Spleen (tissue), 11 donors: ENCODE measurements at regions not wholly inside any gene's neighbourhood (a gene's known extent, or its start where the extent isn't known, plus 50 kb on each side); places are given as distances from the start of the nearest gene placed in this dataset.

Experiments used
- DNase-seq: peaks from one replicate; pipeline ENCODE4 v3.0.0-alpha.2; 2020
- H3K27ac ChIP-seq, 8 donors: fragments of 200-600 bp; sonication (generic) in 7 of 8; 1 replicate in 4 of 8; 2 replicates in 4 of 8; pipeline versions ENCODE4 v1.5.0 to v1.8.0; 2016 to 2021; ENCODE audit warnings: inconsistent platforms in 4 of 8, mild to moderate bottlenecking in 4 of 8, moderate library complexity in 1 of 8
- H3K27me3 ChIP-seq, 7 donors: fragments of 200-600 bp; sonication (generic) in 6 of 7; replicated peaks in 1 of 7; 1 replicate in 4 of 7; 2 replicates in 3 of 7; pipeline versions ENCODE4 v1.5.0 to v1.8.0; 2016 to 2021; ENCODE audit warnings: inconsistent platforms in 3 of 7, mild to moderate bottlenecking in 1 of 7
- H3K36me3 ChIP-seq, 6 donors: fragments of 200-600 bp; sonication (generic) in 5 of 6; 1 replicate in 4 of 6; 2 replicates in 2 of 6; pipeline versions ENCODE4 v1.5.0 to v1.8.0; 2016 to 2021; ENCODE audit warnings: inconsistent platforms in 2 of 6
- H3K4me1 ChIP-seq, 6 donors: fragments of 200-600 bp; sonication (generic) in 5 of 6; 1 replicate in 3 of 6; 2 replicates in 3 of 6; pipeline versions ENCODE4 v1.5.0 to v1.8.0; 2016 to 2021; ENCODE audit warnings: inconsistent platforms in 3 of 6
- H3K4me3 ChIP-seq, 8 donors: fragments of 200-600 bp; sonication (generic) in 7 of 8; 1 replicate in 4 of 8; 2 replicates in 4 of 8; pipeline versions ENCODE4 v1.5.0 to v1.8.0; 2016 to 2021; ENCODE audit warnings: inconsistent platforms in 4 of 8, mild to moderate bottlenecking in 4 of 8, moderate library complexity in 2 of 8
- H3K9me3 ChIP-seq, 8 donors: fragments of 200-600 bp; sonication (generic) in 7 of 8; 1 replicate in 4 of 8; 2 replicates in 4 of 8; pipeline versions ENCODE4 v1.5.0 to v1.8.0; 2016 to 2021; ENCODE audit warnings: inconsistent platforms in 4 of 8
- POLR2A ChIP-seq, 3 donors: fragments of 450-650 bp; IDR thresholded peaks; one replicate each; pipeline ENCODE4 v1.5.1; 2017; ENCODE audit warnings: antibody characterized with exemption in 3 of 3, mild to moderate bottlenecking in 1 of 3
- POLR2AphosphoS5 ChIP-seq, 3 donors: sonication (generic); formaldehyde crosslinking; IDR thresholded peaks; one replicate each; pipeline ENCODE4 v1.5.1; 2017; ENCODE audit warnings: antibody characterized with exemption in 3 of 3
- WGBS, 5 donors: extraction: QIAGEN DNeasy Blood & Tissue Kit in 3 of 5; methylation state at CpG; one replicate each; pipeline versions ENCODE4 v1.1.5 to v1.1.7; 2013 to 2018; 5-methylcytosine and 5-hydroxymethylcytosine counted together
- intact Hi-C: fragments of 100-400 bp; cut with DNase I; formaldehyde crosslinking; loops from one replicate; pipeline ENCODE4 v1.15.0; 2023; ENCODE audit warnings: low total_unique reads
- TF ChIP-seq, protein P1 (sequence below), 11 experiments: fragments of 200-600 bp in 7 of 11; fragments of 450-650 bp in 4 of 11; sonication (generic) in 4 of 11; IDR thresholded peaks in 8 of 11; conservative IDR thresholded peaks in 3 of 11; 1 replicate in 7 of 11; 2 replicates in 4 of 11; pipeline versions ENCODE4 v1.4.0 to v1.8.0; 2016 to 2021; ENCODE audit warnings: antibody characterized with exemption in 11 of 11, inconsistent platforms in 4 of 11, mild to moderate bottlenecking in 1 of 11
- donor health status: healthy with polysubstance abuse.
- donor health status: DM: no; HTN: no; CAD: no; lungs with moderate emphysema.
- donor health status: DM: no; HTN: no; CAD: no.
- donor health status: Bipolar disorder and iron deficiency.
- donor health status: healthy.
- donor health status: DM: no; HTN: no; CAD: no.
- donor health status: DM: yes; HTN: yes; CAD: no.

DNA sequence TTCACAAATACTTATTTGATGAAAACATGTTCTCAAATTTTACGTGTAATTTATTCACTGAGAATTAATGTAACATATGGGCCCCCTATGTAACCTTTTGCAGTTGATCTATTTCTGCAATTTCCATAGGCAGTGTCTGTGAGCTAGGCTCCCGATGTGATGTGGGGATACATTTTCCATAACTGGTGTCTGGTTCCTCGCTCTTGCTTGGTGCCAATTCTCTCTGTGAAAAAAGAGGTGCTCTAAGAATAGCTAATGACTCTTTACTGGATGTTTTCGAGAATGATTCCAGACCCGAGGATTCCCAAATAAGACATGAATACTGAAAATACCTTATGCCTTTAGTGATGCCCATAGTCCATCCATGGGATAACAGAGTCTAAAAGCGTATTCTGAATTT, 286.7 kb upstream of the FZD8 start:
- Histone ChIP-seq H3K27ac (no peak overlapping the region), H3K36me3 (no peaks in the 10 kb centered on the region), H3K4me1 (no peaks in the 10 kb centered on the region), H3K4me3 (no peak overlapping the region), H3K27me3 (no peaks in the 10 kb centered on the region), H3K9me3 (peaks cover 0 to 3% (median 0%) of the 10 kb centered on the region in 8 donors)
- intact Hi-C loops, result no loop called here
- 80 to 88% (median 85%) methylated on average over 6 of the region's 6 CpGs for WGBS, 5 donors
- DNase-seq, result no peak
- TF ChIP-seq, protein P1, sequence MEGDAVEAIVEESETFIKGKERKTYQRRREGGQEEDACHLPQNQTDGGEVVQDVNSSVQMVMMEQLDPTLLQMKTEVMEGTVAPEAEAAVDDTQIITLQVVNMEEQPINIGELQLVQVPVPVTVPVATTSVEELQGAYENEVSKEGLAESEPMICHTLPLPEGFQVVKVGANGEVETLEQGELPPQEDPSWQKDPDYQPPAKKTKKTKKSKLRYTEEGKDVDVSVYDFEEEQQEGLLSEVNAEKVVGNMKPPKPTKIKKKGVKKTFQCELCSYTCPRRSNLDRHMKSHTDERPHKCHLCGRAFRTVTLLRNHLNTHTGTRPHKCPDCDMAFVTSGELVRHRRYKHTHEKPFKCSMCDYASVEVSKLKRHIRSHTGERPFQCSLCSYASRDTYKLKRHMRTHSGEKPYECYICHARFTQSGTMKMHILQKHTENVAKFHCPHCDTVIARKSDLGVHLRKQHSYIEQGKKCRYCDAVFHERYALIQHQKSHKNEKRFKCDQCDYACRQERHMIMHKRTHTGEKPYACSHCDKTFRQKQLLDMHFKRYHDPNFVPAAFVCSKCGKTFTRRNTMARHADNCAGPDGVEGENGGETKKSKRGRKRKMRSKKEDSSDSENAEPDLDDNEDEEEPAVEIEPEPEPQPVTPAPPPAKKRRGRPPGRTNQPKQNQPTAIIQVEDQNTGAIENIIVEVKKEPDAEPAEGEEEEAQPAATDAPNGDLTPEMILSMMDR (IDR thresholded peaks at IDR 0.05 in 8 of 11, conservative IDR thresholded peaks at IDR 0.05 in 3 of 11), result no peak
- TF ChIP-seq POLR2A (IDR thresholded peaks at IDR 0.05) (no peak), POLR2AphosphoS5 (IDR thresholded peaks at IDR 0.05) (no peak)

DNA sequence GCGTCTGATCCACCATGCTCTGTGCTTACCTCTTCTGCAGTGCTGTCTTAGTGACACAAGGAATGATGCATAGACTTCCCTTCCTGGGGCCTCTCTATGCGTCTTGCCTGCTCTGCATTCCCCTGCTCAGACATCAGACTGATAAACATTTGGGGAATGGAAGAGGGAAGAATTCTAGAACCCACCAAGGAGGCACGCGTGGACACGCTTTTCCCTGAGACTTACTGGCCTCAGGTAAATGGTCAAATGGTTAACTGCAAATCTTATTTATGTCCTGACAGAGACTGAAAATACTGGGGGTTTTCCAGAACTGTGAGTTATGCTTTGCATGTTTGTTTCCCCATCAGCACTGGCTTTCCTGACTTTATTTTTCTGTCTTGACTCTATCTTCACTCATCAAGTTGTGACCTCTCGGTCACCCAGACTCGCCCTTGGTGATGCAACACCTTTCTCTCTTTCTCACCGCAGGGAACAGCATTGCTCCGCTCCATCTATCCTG, 285.9 kb upstream of the FZD8 start:
- DNase-seq, result no peak
- WGBS, 5 donors, result 88 to 96% (median 91%) methylated on average over 9 of the region's 9 CpGs
- H3K27me3 ChIP-seq, result no peaks in the 10 kb centered on the region
- intact Hi-C loops, result no loop called here
- H3K4me3 ChIP-seq, result no peak overlapping the region
- H3K27ac ChIP-seq, result no peak overlapping the region
- H3K9me3 ChIP-seq, result peaks cover 0 to 3% (median 0%) of the 10 kb centered on the region in 8 donors
- H3K4me1 ChIP-seq, result no peaks in the 10 kb centered on the region
- TF ChIP-seq POLR2AphosphoS5 (IDR thresholded peaks at IDR 0.05) (no peak), POLR2A (IDR thresholded peaks at IDR 0.05) (no peak)
- TF ChIP-seq, protein P1 (IDR thresholded peaks at IDR 0.05 in 8 of 11, conservative IDR thresholded peaks at IDR 0.05 in 3 of 11), result no peak
- no peaks in the 10 kb centered on the region for H3K36me3 ChIP-seq

DNA sequence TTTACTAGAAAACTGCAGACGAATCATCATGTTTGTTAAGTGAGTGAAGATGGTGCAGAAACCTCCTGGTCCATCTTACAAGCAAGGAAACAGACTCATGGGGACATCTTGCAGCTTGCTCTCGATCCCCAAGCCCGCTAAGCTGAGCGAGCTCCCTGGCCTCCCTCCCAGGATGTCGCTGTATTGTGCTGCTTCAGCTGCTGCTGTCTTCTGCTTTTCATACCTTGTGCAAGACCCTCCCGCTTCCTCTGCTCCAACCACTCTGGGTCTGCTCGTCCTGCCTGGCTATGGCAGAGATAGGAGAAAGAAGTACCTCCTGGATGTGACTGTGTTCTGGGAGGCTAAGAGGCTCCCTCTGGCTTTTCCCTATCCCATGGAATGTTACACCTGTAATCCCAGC, 285.2 kb upstream of the FZD8 start:
- TF ChIP-seq, protein P1 (IDR thresholded peaks at IDR 0.05 in 8 of 11, conservative IDR thresholded peaks at IDR 0.05 in 3 of 11), result no peak
- TF ChIP-seq POLR2A (IDR thresholded peaks at IDR 0.05) (no peak), POLR2AphosphoS5 (IDR thresholded peaks at IDR 0.05) (no peak)
- Histone ChIP-seq H3K9me3 (peaks cover 0 to 3% (median 0%) of the 10 kb centered on the region in 8 donors), H3K4me1 (no peaks in the 10 kb centered on the region), H3K27ac (no peak overlapping the region), H3K36me3 (no peaks in the 10 kb centered on the region), H3K4me3 (no peak overlapping the region), H3K27me3 (no peaks in the 10 kb centered on the region)
- no peak for DNase-seq
- intact Hi-C loops, result no loop called here
- 75 to 89% (median 81%) methylated on average over 7 of the region's 7 CpGs for WGBS, 5 donors

DNA sequence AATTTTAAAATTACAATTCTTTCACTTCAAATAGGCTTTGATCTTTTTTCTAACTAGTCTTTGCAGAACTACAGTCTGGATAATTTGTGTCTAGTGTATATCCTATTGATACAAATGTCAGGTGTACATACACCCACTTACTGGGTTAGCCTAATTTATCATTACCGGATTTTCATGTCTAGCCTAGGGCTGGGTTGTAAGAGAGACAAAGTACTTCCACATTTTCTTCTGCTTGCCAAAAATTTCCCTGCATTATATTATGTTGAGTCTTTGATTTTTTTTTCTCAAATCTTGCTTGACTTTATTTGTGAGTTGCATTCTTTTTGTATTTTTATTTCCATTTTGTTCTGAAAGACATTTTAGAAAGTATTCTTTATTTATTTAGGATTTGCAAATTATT, 284.8 kb upstream of the FZD8 start:
- no peaks in the 10 kb centered on the region for H3K4me1 ChIP-seq

More for the DNA sequence above, 284.8 kb upstream of the FZD8 start:
- WGBS, 5 donors, result 66 to 81% (median 72%) methylated on average over 1 of the region's 1 CpG
- H3K9me3 ChIP-seq, result peaks cover 0 to 3% (median 0%) of the 10 kb centered on the region in 8 donors
- H3K27ac ChIP-seq, result no peak overlapping the region
- H3K4me3 ChIP-seq, result no peak overlapping the region
- intact Hi-C loops, result no loop called here
- TF ChIP-seq POLR2A (IDR thresholded peaks at IDR 0.05) (no peak), POLR2AphosphoS5 (IDR thresholded peaks at IDR 0.05) (no peak)
- TF ChIP-seq, protein P1 (IDR thresholded peaks at IDR 0.05 in 8 of 11, conservative IDR thresholded peaks at IDR 0.05 in 3 of 11), result no peak
- no peaks in the 10 kb centered on the region for H3K27me3 ChIP-seq
- no peaks in the 10 kb centered on the region for H3K36me3 ChIP-seq
- no peak for DNase-seq
